Left lung (tissue), 4 donors: ENCODE measurements at regions not wholly inside any gene's neighbourhood (a gene's known extent, or its start where the extent isn't known, plus 50 kb on each side); places are given as distances from the start of the nearest gene placed in this dataset.
A peak's percentile ranks its signal among the peaks of the same experiment; 100 is the strongest.

ENCODE experiments used
- ATAC-seq: fragments of 200-7000 bp; cut with Tn5 transposase; one replicate; pipeline ENCODE4 v1.9.1; 2020; ENCODE audit warnings: moderate library complexity
- DNase-seq, 4 donors: peaks; one replicate each; pipeline ENCODE4 v3.0.0-alpha.2; 2013 to 2020
- H3K27ac ChIP-seq, 2 donors: fragments of 200-600 bp; sonication (generic) in 1 of 2; one replicate each; pipeline versions ENCODE4 v1.5.0 to v1.8.0; 2020 to 2021
- H3K27me3 ChIP-seq, 2 donors: fragments of 200-600 bp; sonication (generic) in 1 of 2; one replicate each; pipeline versions ENCODE4 v1.5.0 to v1.8.0; 2020 to 2021
- H3K36me3 ChIP-seq, 2 donors: fragments of 200-600 bp; sonication (generic) in 1 of 2; one replicate each; pipeline versions ENCODE4 v1.5.0 to v1.8.0; 2020 to 2021
- H3K4me1 ChIP-seq, 2 donors: fragments of 200-600 bp; one replicate each; pipeline ENCODE4 v1.8.0; 2021
- H3K4me3 ChIP-seq, 2 donors: fragments of 200-600 bp; sonication (generic) in 1 of 2; one replicate each; pipeline versions ENCODE4 v1.5.0 to v1.8.0; 2020 to 2021; ENCODE audit warnings: mild to moderate bottlenecking in 1 of 2
- H3K9me3 ChIP-seq, 2 donors: fragments of 200-600 bp; sonication (generic) in 1 of 2; one replicate each; pipeline versions ENCODE4 v1.5.0 to v1.8.0; 2020 to 2021
- intact Hi-C, 2 donors: fragments of 100-400 bp; cut with DNase I; formaldehyde crosslinking; loops; one replicate each; pipeline versions ENCODE4 v1.11.2 to v1.14.2; 2022
- TF ChIP-seq, protein P1 (sequence below), 2 donors: fragments of 200-600 bp; sonication (generic) in 1 of 2; IDR thresholded peaks; one replicate each; pipeline versions ENCODE4 v1.5.0 to v1.8.0; 2021; ENCODE audit warnings: antibody characterized with exemption in 2 of 2
- donor health status: DM: no; HTN: yes; CAD: no.
- donor health status: DM: no; HTN: no; CAD: no.

DNA sequence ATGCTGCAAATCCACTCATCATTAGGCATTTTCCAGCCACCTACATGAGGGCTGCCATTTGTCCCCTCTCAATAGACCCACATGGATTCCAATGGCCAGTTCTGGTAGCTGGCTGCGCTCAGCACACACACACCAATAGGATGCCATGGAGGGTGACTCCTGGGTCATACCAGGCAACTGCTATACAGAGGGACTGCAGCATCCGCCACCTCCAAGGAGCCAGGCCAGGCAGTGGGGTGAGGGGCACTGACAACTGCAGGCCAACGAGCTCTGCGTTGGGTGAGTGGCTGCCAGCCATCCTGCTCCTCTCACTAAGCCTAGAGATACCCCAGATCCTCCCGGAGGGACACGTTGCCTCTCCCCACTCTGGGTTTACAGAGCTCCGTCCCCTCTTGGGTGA, 118.8 kb upstream of the NANOS1 start:
- no peak for ATAC-seq

DNA sequence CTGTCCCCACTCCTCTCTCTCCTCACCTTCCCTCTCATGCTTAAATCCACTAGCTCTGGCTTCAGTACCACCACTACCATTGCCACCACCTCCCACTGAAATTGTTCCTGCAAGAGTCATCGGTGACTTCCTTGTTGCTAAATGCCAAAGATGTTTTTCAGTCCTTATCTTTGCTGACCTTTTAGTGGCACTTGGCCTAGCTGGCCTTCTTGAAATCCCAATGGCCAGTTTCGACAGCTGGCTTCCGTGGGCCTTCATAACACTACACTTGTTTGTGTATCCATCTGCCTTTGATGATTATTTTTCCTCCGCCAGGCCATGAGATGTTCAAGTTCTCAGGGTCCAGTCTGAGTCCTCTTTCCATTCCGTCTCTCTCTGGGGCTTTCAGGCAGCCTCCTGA, 118.2 kb upstream of the NANOS1 start:
- Histone ChIP-seq H3K27me3 (no peaks in the 10 kb centered on the region), H3K4me3 (no peak overlapping the region), H3K4me1 (peaks cover 0 to 3% of the 10 kb centered on the region in 2 donors), H3K27ac (no peak overlapping the region), H3K36me3 (no peaks in the 10 kb centered on the region), H3K9me3 (no peaks in the 10 kb centered on the region)
- DNase-seq (no peak), ATAC-seq (peak; percentile 29)
- TF ChIP-seq, protein P1, sequence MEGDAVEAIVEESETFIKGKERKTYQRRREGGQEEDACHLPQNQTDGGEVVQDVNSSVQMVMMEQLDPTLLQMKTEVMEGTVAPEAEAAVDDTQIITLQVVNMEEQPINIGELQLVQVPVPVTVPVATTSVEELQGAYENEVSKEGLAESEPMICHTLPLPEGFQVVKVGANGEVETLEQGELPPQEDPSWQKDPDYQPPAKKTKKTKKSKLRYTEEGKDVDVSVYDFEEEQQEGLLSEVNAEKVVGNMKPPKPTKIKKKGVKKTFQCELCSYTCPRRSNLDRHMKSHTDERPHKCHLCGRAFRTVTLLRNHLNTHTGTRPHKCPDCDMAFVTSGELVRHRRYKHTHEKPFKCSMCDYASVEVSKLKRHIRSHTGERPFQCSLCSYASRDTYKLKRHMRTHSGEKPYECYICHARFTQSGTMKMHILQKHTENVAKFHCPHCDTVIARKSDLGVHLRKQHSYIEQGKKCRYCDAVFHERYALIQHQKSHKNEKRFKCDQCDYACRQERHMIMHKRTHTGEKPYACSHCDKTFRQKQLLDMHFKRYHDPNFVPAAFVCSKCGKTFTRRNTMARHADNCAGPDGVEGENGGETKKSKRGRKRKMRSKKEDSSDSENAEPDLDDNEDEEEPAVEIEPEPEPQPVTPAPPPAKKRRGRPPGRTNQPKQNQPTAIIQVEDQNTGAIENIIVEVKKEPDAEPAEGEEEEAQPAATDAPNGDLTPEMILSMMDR (IDR thresholded peaks at IDR 0.05) = no peak
- intact Hi-C loops = no loop called here

More for the DNA sequence above, 118.8 kb upstream of the NANOS1 start:
- no peaks in the 10 kb centered on the region for H3K9me3 ChIP-seq
- no peak for DNase-seq
- no peak overlapping the region for H3K4me3 ChIP-seq
- H3K27ac ChIP-seq = no peak overlapping the region
- TF ChIP-seq, protein P1 (IDR thresholded peaks at IDR 0.05) = no peak
- intact Hi-C loops = no loop called here
- H3K27me3 ChIP-seq = no peaks in the 10 kb centered on the region
- no peaks in the 10 kb centered on the region for H3K36me3 ChIP-seq
- H3K4me1 ChIP-seq = peaks cover 0 to 3% of the 10 kb centered on the region in 2 donors

DNA sequence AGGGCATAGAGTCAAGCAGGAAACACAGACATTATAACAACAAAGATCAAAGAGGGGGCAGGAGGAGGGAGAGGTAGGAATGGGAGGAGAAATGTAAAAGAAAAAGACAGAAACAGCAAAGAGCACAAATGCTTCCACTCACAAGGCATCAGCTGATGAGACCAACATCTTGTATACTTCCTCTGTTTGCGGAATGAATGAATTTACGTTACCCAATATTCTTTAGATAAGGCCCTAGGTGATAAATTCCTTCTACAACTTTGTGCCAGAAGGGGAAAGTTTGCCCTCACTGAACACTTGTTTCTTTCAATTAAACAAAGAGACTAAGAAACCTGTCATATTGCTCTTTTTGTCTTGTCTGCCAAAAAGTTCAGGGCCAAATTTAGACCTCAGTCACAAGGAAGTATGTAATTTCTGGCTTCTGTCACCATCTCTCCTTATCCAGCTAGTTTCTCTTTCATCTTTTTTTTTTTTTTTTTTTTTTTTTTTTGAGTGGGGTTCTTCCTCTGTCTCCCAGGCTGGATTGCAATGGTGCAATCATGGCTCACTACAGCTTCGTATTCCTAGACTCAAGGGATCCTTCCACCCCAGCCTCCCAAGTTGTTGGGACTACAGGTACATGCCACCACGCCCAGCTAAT, 116.4 kb upstream of the NANOS1 start:
- no peak for ATAC-seq
- Histone ChIP-seq H3K9me3 (no peaks in the 10 kb centered on the region), H3K36me3 (no peaks in the 10 kb centered on the region), H3K4me1 (peaks cover 0 to 3% of the 10 kb centered on the region in 2 donors), H3K4me3 (no peak overlapping the region), H3K27ac (no peak overlapping the region), H3K27me3 (no peaks in the 10 kb centered on the region)
- no peak for DNase-seq
- intact Hi-C loops = no loop called here
- TF ChIP-seq, protein P1 (IDR thresholded peaks at IDR 0.05) = no peak

DNA sequence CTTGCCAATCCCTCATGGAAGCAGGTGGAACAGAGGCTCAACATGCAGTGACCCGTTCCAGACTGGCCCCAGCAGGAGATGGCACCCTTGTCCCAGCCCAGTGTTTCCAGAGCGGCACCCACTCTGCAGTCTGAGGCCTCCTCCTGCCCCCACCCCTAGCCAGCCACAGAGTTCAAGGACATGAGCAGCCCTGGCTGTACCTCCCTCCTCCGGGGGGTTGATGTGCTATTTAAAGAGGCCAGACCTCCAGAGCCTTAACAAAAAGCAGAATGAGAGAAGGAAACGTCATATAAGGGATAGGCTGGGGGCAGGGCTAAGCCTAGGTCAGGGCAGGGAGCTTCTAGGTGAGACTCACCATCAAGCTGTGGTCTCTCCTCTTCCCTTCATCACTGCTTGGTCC, 115.7 kb upstream of the NANOS1 start:
- intact Hi-C loops = no loop called here
- ATAC-seq (no peak), DNase-seq (no peak)
- Histone ChIP-seq H3K4me1 (peaks cover 0 to 3% of the 10 kb centered on the region in 2 donors), H3K27ac (no peak overlapping the region), H3K4me3 (no peak overlapping the region), H3K9me3 (no peaks in the 10 kb centered on the region), H3K27me3 (no peaks in the 10 kb centered on the region), H3K36me3 (no peaks in the 10 kb centered on the region)
- TF ChIP-seq, protein P1 (IDR thresholded peaks at IDR 0.05) = no peak

DNA sequence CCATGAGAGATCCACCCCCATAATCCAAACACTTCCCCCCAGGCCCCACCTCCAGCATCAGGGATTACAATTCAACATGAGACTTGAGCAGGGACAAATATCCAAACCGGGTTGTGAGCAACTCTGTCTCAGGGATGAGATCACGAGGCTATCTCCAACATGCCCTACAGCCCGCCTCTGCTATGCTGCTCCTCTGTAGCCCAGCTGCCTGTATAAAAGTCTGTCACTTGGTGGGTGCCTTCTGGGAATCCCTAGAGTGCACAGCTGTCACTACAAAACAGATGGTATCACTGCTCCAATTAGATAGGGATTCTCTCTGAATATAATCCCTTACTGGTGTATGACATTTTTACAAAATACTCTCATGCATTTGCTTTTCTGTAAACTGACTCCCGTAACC, 114.9 kb upstream of the NANOS1 start:
- no peaks in the 10 kb centered on the region for H3K9me3 ChIP-seq
- no peak for DNase-seq
- H3K36me3 ChIP-seq = no peaks in the 10 kb centered on the region
- no peaks in the 10 kb centered on the region for H3K27me3 ChIP-seq
- H3K4me1 ChIP-seq = peaks cover 0 to 3% of the 10 kb centered on the region in 2 donors
- no peak overlapping the region for H3K27ac ChIP-seq
- no peak for ATAC-seq
- TF ChIP-seq, protein P1 (IDR thresholded peaks at IDR 0.05) = no peak
- H3K4me3 ChIP-seq = no peak overlapping the region
- intact Hi-C loops = no loop called here
